DND-41 (cell line): ENCODE measurements at regions not wholly inside any gene's neighbourhood (a gene's known extent, or its start where the extent isn't known, plus 50 kb on each side); places are given as distances from the start of the nearest gene placed in this dataset.

Experiments
- ATAC-seq: fragments of 200-7000 bp; cut with Tn5 transposase; 3 replicates; pipeline ENCODE4 v1.9.1; 2021; ENCODE audit warnings: low read depth; ENCODE audit not compliant: insufficient read depth
- DNase-seq: peaks from one replicate; pipeline ENCODE4 v3.0.0-alpha.2; 2020
- H2AFZ ChIP-seq: 2 replicates; pipeline ENCODE4 v1.6.0; 2012; ENCODE audit warnings: low read depth, low read length
- H3K27ac ChIP-seq: 2 replicates; pipeline ENCODE4 v1.5.1; 2012; ENCODE audit warnings: low read length, inconsistent platforms
- H3K27me3 ChIP-seq: fragments of 200-600 bp; sonication (generic); 2 replicates; pipeline ENCODE4 v1.6.0; 2012; ENCODE audit warnings: low read length, mild to moderate bottlenecking, inconsistent platforms; ENCODE audit not compliant: insufficient read depth, poor library complexity
- H3K36me3 ChIP-seq: 2 replicates; pipeline ENCODE4 v1.5.1; 2012; ENCODE audit warnings: low read length, inconsistent platforms; ENCODE audit not compliant: insufficient read depth
- H3K4me1 ChIP-seq: 2 replicates; pipeline ENCODE4 v1.5.1; 2012; ENCODE audit warnings: mild to moderate bottlenecking, low read length; ENCODE audit not compliant: insufficient read depth
- H3K4me2 ChIP-seq: 2 replicates; pipeline ENCODE4 v1.6.0; 2012; ENCODE audit warnings: mild to moderate bottlenecking, moderate library complexity, low read length, inconsistent platforms; ENCODE audit not compliant: insufficient read depth
- H3K4me3 ChIP-seq, 2 experiments: fragments of 200-600 bp in 1 of 2; shearing (Covaris generic) in 1 of 2; 2 replicates each; pipeline ENCODE4 v1.5.1; 2012 to 2016; ENCODE audit warnings: inconsistent platforms in 2 of 2, low read length in 2 of 2, mild to moderate bottlenecking in 2 of 2, low read depth in 1 of 2, moderate library complexity in 1 of 2
- H3K79me2 ChIP-seq: 2 replicates; pipeline ENCODE4 v1.6.0; 2012; ENCODE audit warnings: low read length, inconsistent platforms; ENCODE audit not compliant: insufficient read depth
- H3K9ac ChIP-seq: 2 replicates; pipeline ENCODE4 v1.6.0; 2012; ENCODE audit warnings: low read depth, mild to moderate bottlenecking, inconsistent platforms, low read length, moderate library complexity
- H3K9me3 ChIP-seq: 2 replicates; pipeline ENCODE4 v1.5.1; 2012; ENCODE audit warnings: low read length, moderate library complexity, mild to moderate bottlenecking, inconsistent platforms; ENCODE audit not compliant: insufficient read depth, severe bottlenecking
- H4K20me1 ChIP-seq: 2 replicates; pipeline ENCODE4 v1.6.0; 2012; ENCODE audit warnings: low read length; ENCODE audit not compliant: insufficient read depth
- CTCF ChIP-seq: IDR thresholded peaks from 2 replicates; pipeline ENCODE4 v1.5.1; 2012; ENCODE audit warnings: borderline replicate concordance, low read length, moderate library complexity, mild to moderate bottlenecking; ENCODE audit not compliant: poor library complexity, severe bottlenecking; ENCODE audit errors: extremely low read depth
- EZH2 ChIP-seq: IDR thresholded peaks from 3 replicates; pipeline ENCODE4 v1.6.1; 2012; ENCODE audit warnings: borderline replicate concordance, low read depth, mild to moderate bottlenecking, moderate library complexity, low read length, inconsistent platforms; ENCODE audit not compliant: severe bottlenecking

DNA sequence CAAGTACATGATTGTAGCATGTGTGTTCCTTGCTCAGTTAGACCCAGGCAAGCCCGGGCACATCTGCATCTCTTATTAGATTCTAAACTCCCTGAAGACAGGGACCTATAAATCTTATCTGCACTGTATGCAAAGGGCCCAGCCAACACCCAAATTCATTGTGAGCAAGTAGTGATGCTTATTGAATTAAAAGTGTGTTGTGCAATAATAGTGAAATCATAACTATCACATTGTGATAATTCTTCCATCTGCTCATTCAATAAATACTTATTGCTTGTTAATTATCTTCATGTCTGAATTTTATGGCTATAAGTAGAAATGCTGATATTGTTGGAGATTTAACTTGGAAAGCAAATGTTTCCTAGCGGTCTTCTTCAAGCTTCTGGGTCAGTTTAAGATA is 387.5 kb downstream of the SLC4A3 start:
- no peak overlapping the region for H3K27ac ChIP-seq
- no peak overlapping the region for H3K4me3 ChIP-seq
- H3K4me1 ChIP-seq: no peaks in the 10 kb centered on the region
- H2AFZ ChIP-seq: no peak overlapping the region
- H3K9me3 ChIP-seq: no peaks in the 10 kb centered on the region
- H3K9ac ChIP-seq: no peak overlapping the region
- TF ChIP-seq EZH2 (no peak), CTCF (no peak)
- H3K4me2 ChIP-seq: no peak overlapping the region
- no peak for ATAC-seq
- H4K20me1 ChIP-seq: no peaks in the 10 kb centered on the region
- H3K79me2 ChIP-seq: no peaks in the 10 kb centered on the region
- H3K36me3 ChIP-seq: no peaks in the 10 kb centered on the region
- H3K27me3 ChIP-seq: no peaks in the 10 kb centered on the region
- no peak for DNase-seq

DNA sequence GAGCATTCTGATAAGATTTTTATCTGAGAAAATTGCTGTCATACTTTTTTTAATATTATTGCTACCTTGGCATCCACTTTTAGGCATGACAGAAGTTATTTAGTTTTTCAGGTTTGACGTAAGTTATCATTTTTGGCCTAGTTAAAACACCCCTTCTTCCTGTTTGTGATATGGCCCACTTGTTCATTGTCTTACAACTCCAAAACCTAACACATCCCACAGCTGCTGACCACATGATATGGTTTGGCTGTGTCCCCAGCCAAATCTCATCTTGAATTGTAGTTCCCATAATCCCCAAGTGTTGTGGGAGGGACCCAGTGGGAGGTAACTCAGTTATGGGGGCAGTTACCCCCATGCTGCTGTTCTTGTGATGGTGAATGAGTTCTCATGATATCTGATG is 388.1 kb downstream of the SLC4A3 start:
- Histone ChIP-seq H3K36me3 (no peaks in the 10 kb centered on the region), H3K4me3 (no peak overlapping the region), H3K9me3 (no peaks in the 10 kb centered on the region), H3K4me2 (no peak overlapping the region), H2AFZ (no peak overlapping the region), H3K79me2 (no peaks in the 10 kb centered on the region), H3K27me3 (no peaks in the 10 kb centered on the region), H4K20me1 (no peaks in the 10 kb centered on the region), H3K9ac (no peak overlapping the region), H3K4me1 (no peaks in the 10 kb centered on the region), H3K27ac (no peak overlapping the region)
- ATAC-seq (no peak), DNase-seq (no peak)
- no peak for TF ChIP-seq EZH2
- no peak for TF ChIP-seq CTCF

DNA sequence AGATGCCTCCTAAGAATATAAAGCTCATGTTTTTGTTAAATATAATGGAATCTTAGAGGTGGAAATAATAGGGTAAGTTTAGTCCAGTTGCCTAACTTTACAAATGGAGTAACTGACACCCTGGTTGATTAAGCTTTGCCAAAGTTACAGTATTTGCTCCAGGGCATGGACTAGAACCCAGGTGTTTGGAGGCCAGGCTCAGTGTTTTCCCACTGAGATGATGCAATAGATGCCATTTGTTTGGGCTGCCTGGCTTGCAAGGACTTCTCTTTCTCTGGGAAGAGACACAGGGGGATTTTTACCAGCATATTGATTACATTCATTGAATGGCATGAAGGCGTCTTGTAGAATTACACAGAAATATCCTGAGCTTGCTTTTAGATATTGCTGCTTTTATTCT is 397.8 kb downstream of the SLC4A3 start:
- H3K9me3 ChIP-seq: no peaks in the 10 kb centered on the region
- H4K20me1 ChIP-seq: no peaks in the 10 kb centered on the region
- H3K4me2 ChIP-seq: no peak overlapping the region
- no peaks in the 10 kb centered on the region for H3K4me1 ChIP-seq
- H3K27me3 ChIP-seq: no peaks in the 10 kb centered on the region
- no peak overlapping the region for H3K9ac ChIP-seq
- H3K4me3 ChIP-seq: no peak overlapping the region
- ATAC-seq: no peak
- no peak for DNase-seq
- H2AFZ ChIP-seq: no peak overlapping the region
- H3K36me3 ChIP-seq: no peaks in the 10 kb centered on the region
- H3K27ac ChIP-seq: no peak overlapping the region
- TF ChIP-seq CTCF (no peak), EZH2 (no peak)
- H3K79me2 ChIP-seq: no peaks in the 10 kb centered on the region

- Histone ChIP-seq H3K79me2 (no peaks in the 10 kb centered on the region), H4K20me1 (no peaks in the 10 kb centered on the region), H2AFZ (no peak overlapping the region), H3K4me1 (no peaks in the 10 kb centered on the region), H3K9ac (no peak overlapping the region), H3K27ac (no peak overlapping the region), H3K4me2 (no peak overlapping the region), H3K9me3 (no peaks in the 10 kb centered on the region), H3K27me3 (no peaks in the 10 kb centered on the region), H3K36me3 (no peaks in the 10 kb centered on the region), H3K4me3 (no peak overlapping the region)
- TF ChIP-seq EZH2 (no peak), CTCF (no peak)
- no peak for ATAC-seq
- no peak for DNase-seq
Measured at GRCh38 chr2:220029013-220029412, 401.6 kb downstream of the SLC4A3 start.
